Lower leg skin (tissue), 4 donors: ENCODE measurements at regions not wholly inside any gene's neighbourhood (a gene's known extent, or its start where the extent isn't known, plus 50 kb on each side); places are given as distances from the start of the nearest gene placed in this dataset.

Experiments
- DNase-seq, 2 donors: peaks; one replicate each; pipeline ENCODE4 v3.0.0-alpha.2; 2019; ENCODE audit warnings: low spot score in 2 of 2
- H3K4me3 ChIP-seq: fragments of 200-600 bp; sonication (generic); 2 replicates; pipeline ENCODE4 v1.5.1; 2017; ENCODE audit warnings: mild to moderate bottlenecking, low read depth; ENCODE audit not compliant: poor library complexity, severe bottlenecking
- CTCF ChIP-seq, 3 donors: fragments of 450-650 bp; IDR thresholded peaks; one replicate each; pipeline ENCODE4 v1.5.1; 2016; ENCODE audit warnings: antibody characterized with exemption in 3 of 3, mild to moderate bottlenecking in 3 of 3, moderate library complexity in 2 of 3
- POLR2A ChIP-seq, 2 donors: fragments of 450-650 bp; IDR thresholded peaks; one replicate each; pipeline ENCODE4 v1.6.1; 2016 to 2017; ENCODE audit warnings: antibody characterized with exemption in 2 of 2, mild to moderate bottlenecking in 1 of 2, moderate library complexity in 1 of 2
- WGBS, 2 donors: methylation state at CpG; one replicate each; pipeline ENCODE4 v1.1.5; 2018; 5-methylcytosine and 5-hydroxymethylcytosine counted together
- intact Hi-C: fragments of 100-400 bp; cut with DNase I; formaldehyde crosslinking; loops from one replicate; pipeline ENCODE4 v1.15.0; 2023; ENCODE audit warnings: low total_unique reads

GRCh38 chr1:221644663-221645258 lies 97.1 kb downstream of the DUSP10 start:
- 69 to 83% methylated on average over 2 of the region's 2 CpGs for WGBS, 2 donors
- intact Hi-C loops, result no loop called here
- no peak overlapping the region for H3K4me3 ChIP-seq
- DNase-seq, result no peak
- TF ChIP-seq CTCF (IDR thresholded peaks at IDR 0.05), result no peak
- TF ChIP-seq POLR2A (IDR thresholded peaks at IDR 0.05), result no peak

GRCh38 chr1:221648201-221648600 lies 93.7 kb downstream of the DUSP10 start:
- WGBS, 2 donors, result 45 to 64% methylated on average over 1 of the region's 1 CpG
- intact Hi-C loops, result no loop called here
- no peak for DNase-seq
- no peak for TF ChIP-seq POLR2A (IDR thresholded peaks at IDR 0.05)
- no peak for TF ChIP-seq CTCF (IDR thresholded peaks at IDR 0.05)
- H3K4me3 ChIP-seq, result no peak overlapping the region
